ENCODE measurements at regions not wholly inside any gene's neighbourhood (a gene's known extent, or its start where the extent isn't known, plus 50 kb on each side); places are given as distances from the start of the nearest gene placed in this dataset.

GRCh38 chr10:20405050-20405449, 492.1 kb downstream of the NEBL start:
- no peak overlapping the region for H3K23ac ChIP-seq (ENCODE audit: insufficient read length)
- FAIRE-seq, result no peak
- no peaks in the 10 kb centered on the region for H3K79me2 ChIP-seq (ENCODE audit: control insufficient read depth in 1 of 2, insufficient read depth in 2 of 2, low read length in 2 of 2)
- no peak overlapping the region for H3K27ac ChIP-seq (ENCODE audit: low read depth, low read length)
- H3K79me1 ChIP-seq (ENCODE audit: low read depth, low read length), result no peaks in the 10 kb centered on the region
- H3K56ac ChIP-seq (replicated peaks; ENCODE audit: insufficient read length, low read depth, low read length), result no peak overlapping the region
- no peak overlapping the region for H4K8ac ChIP-seq (ENCODE audit: extremely low read depth, insufficient read depth, low read length)
- H3K4ac ChIP-seq (replicated peaks; ENCODE audit: insufficient read length, low read depth, low read length), result no peak overlapping the region
- CTCF ChIA-PET (ENCODE audit: partially characterized antibody), result no interaction called here
- H3K4me3 ChIP-seq (ENCODE audit: extremely low read depth in 1 of 4, insufficient read depth in 2 of 4, low read depth in 3 of 4, low read length in 4 of 4), result no peak overlapping the region
- no peaks in the 10 kb centered on the region; a peak in 1 of 7 replicates for H3K4me1 ChIP-seq (replicated peaks in 1 of 4; ENCODE audit: control insufficient read depth in 3 of 4, insufficient read depth in 4 of 4, low read length in 3 of 4)
- H2BK5ac ChIP-seq (ENCODE audit: low read depth, low read length), result no peak overlapping the region
- H3K4me2 ChIP-seq (ENCODE audit: insufficient read depth in 1 of 2, low read depth in 2 of 2, low read length in 2 of 2), result no peak overlapping the region
- POLR2A ChIA-PET (ENCODE audit: partially characterized antibody), result no interaction called here
- H2AFZ ChIP-seq (ENCODE audit: low read length), result no peak overlapping the region
- no peaks in the 10 kb centered on the region for H3K36me3 ChIP-seq (ENCODE audit: control insufficient read depth in 2 of 4, insufficient read depth in 4 of 4, low read length in 3 of 4)
- TF ChIP-seq KDM4A (IDR thresholded peaks at IDR 0.05; ENCODE audit: low read depth, low read length, severe bottlenecking) (no peak), TCF12 (IDR thresholded peaks at IDR 0.05; ENCODE audit: low read depth, low read length) (no peak), MAFK (IDR thresholded peaks at IDR 0.05; ENCODE audit: low read depth, low read length) (no peak), ATF2 (IDR thresholded peaks at IDR 0.05; ENCODE audit: low read length) (no peak), ATF3 (IDR thresholded peaks at IDR 0.05; ENCODE audit: insufficient read depth, low read depth, low read length) (no peak), RBBP5 (IDR thresholded peaks at IDR 0.05; ENCODE audit: borderline replicate concordance, low read depth, low read length) (no peak)
- H3K14ac ChIP-seq (ENCODE audit: insufficient read length), result no peak overlapping the region
- WGBS, 2 experiments (ENCODE audit: extremely low coverage in 1 of 2, insufficient coverage in 1 of 2, insufficient read length in 1 of 2, insufficient replicate concordance in 2 of 2, low coverage in 1 of 2, low lambda C conversion rate in 2 of 2, missing lambda C conversion rate in 1 of 2), result 46% methylated on average over 2 of the region's 2 CpGs; no CpG with 5 or more reads in 1 of the 2 experiments
- no peaks in the 10 kb centered on the region; the same call in 1 of the 2 replicates for H3K23me2 ChIP-seq (ENCODE audit: low read depth, low read length)
- no peak for DNase-seq (ENCODE audit: low read depth in 1 of 2, low spot score in 2 of 2)
- no peak overlapping the region for H4K91ac ChIP-seq (replicated peaks; ENCODE audit: insufficient read length, low read length)
- no peak overlapping the region for H4K5ac ChIP-seq (ENCODE audit: insufficient read length, low read depth, low read length)
- no peaks in the 10 kb centered on the region for H3K9me3 ChIP-seq (ENCODE audit: insufficient read depth in 2 of 2, low read depth in 1 of 2, low read length in 1 of 2)
- no peaks in the 10 kb centered on the region for H3K27me3 ChIP-seq (replicated peaks in 1 of 4; ENCODE audit: control insufficient read depth in 3 of 4, extremely low read depth in 1 of 4, insufficient read depth in 3 of 4, low read length in 3 of 4)
- no peak overlapping the region for H2BK15ac ChIP-seq (ENCODE audit: low read length)
- no peak overlapping the region for H2BK120ac ChIP-seq (replicated peaks; ENCODE audit: low read depth, low read length)
- no peak overlapping the region for H2BK20ac ChIP-seq (ENCODE audit: low read length)
- H3K9ac ChIP-seq (replicated peaks in 1 of 4; ENCODE audit: extremely low read depth in 1 of 4, low read depth in 3 of 4, low read length in 3 of 4), result no peak overlapping the region
- H4K20me1 ChIP-seq (replicated peaks in 1 of 2; ENCODE audit: control insufficient read depth in 1 of 2, insufficient read depth in 2 of 2, low read length in 2 of 2), result no peaks in the 10 kb centered on the region
- H3K18ac ChIP-seq (ENCODE audit: extremely low read depth, low read length), result no peak overlapping the region
- H2AK5ac ChIP-seq (ENCODE audit: low read depth, low read length), result no peak overlapping the region
- H2BK12ac ChIP-seq (ENCODE audit: low read depth, low read length), result no peak overlapping the region

All from H1 (cell line).